ENCODE measurements at regions not wholly inside any gene's neighbourhood (a gene's known extent, or its start where the extent isn't known, plus 50 kb on each side); places are given as distances from the start of the nearest gene placed in this dataset.

DNA sequence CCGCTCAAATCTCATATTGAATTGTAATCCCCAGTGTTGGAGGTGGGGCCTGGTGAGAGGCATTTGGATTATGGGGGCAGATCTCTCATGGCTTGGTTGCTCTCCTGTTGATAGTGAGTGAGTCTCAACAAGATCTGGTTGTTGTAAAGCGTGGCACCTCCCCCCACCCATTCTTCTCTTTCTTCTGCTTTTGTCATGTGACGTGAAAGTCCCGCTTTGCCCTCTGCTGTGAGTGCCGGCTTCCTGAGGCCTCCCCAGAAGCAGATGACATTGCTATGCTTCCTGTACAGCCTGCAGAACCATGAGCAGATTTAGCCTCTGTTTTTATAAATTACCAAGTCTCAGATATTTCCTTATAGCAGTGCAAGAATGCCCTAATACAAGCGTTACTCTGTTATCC lies 673.8 kb downstream of the ADCYAP1 start:
- TF ChIP-seq CTCF (IDR thresholded peaks at IDR 0.05; ENCODE audit: insufficient read depth, low read depth, low read length, missing control alignments) = no peak
- no peak for DNase-seq (ENCODE audit: low read depth)
- no peak overlapping the region for H3K4me3 ChIP-seq (ENCODE audit: low read length)

GRCh38 chr18:1581581-1581980 lies 676.9 kb downstream of the ADCYAP1 start:
- H3K4me3 ChIP-seq (ENCODE audit: low read length) = no peak overlapping the region
- TF ChIP-seq CTCF (IDR thresholded peaks at IDR 0.05; ENCODE audit: insufficient read depth, low read depth, low read length, missing control alignments) = no peak
- no peak for DNase-seq (ENCODE audit: low read depth)

DNA sequence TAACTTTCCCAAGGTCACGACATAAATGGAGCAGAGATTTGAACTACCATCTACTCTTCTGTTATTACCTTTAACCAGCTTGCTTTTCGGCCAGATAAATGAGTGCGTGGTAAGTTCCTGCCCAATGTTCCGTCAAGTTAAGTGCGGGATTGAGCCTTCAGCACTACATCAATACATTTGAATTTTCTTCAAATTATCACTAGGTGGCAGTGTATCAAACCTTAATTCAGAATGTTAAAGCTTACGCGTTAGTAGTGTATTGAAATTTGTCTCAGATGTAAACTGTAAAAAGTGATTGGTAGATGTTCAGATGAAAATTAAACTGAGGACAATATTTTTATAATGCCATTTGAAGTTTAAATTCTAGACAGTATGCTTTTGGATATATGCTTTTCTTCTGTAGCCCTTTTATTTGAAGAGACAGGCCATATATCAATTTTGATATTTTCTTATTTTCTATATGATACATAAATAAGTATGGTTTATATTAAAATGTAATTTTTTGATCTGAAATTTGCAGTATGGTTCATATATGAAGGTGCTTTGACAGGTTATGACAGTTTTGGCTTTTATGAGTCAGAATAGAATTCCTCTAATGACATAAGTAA lies 681.3 kb downstream of the ADCYAP1 start:
- TF ChIP-seq CTCF (IDR thresholded peaks at IDR 0.05; ENCODE audit: insufficient read depth, low read depth, low read length, missing control alignments) = peak; percentile 38
- peak; percentile 49 for DNase-seq (ENCODE audit: low read depth)
- no peak overlapping the region for H3K4me3 ChIP-seq (ENCODE audit: low read length)

- no peak overlapping the region for H3K4me3 ChIP-seq (ENCODE audit: low read length)
- DNase-seq (ENCODE audit: low read depth) = peak; percentile 60
- TF ChIP-seq CTCF (IDR thresholded peaks at IDR 0.05; ENCODE audit: insufficient read depth, low read depth, low read length, missing control alignments) = no peak
Measured at GRCh38 chr18:1593091-1593490, 688.4 kb downstream of the ADCYAP1 start.

GRCh38 chr18:1595195-1595594 lies 690.5 kb downstream of the ADCYAP1 start:
- H3K4me3 ChIP-seq (ENCODE audit: low read length) = no peak overlapping the region
- TF ChIP-seq CTCF (IDR thresholded peaks at IDR 0.05; ENCODE audit: insufficient read depth, low read depth, low read length, missing control alignments) = no peak

DNA sequence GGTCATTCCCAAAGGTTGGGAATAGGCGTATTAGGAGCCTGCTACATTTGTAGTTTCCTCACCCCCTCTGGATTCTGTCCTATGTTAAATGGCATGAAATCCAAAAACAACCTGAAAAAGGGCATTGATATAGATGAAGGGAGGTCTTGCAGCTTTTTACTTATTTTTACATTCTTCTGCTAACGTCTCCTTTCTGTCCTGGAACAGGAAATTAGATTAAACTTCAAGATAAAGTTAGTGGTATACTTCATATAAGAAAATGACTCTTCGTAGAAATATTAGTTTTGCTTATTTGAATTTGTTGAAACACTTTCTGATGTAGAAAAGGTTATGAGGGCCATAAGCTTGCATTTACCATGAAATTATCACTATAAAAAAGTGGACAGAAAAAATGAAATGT lies 694.5 kb downstream of the ADCYAP1 start:
- no peak for TF ChIP-seq CTCF (IDR thresholded peaks at IDR 0.05; ENCODE audit: insufficient read depth, low read depth, low read length, missing control alignments)
- DNase-seq (ENCODE audit: low read depth) = no peak
- H3K4me3 ChIP-seq (ENCODE audit: low read length) = no peak overlapping the region

More at GRCh38 chr18:1595195-1595594, 690.5 kb downstream of the ADCYAP1 start:
- no peak for DNase-seq (ENCODE audit: low read depth)

GRCh38 chr18:1604751-1605150 lies 700.1 kb downstream of the ADCYAP1 start:
- TF ChIP-seq CTCF (IDR thresholded peaks at IDR 0.05; ENCODE audit: insufficient read depth, low read depth, low read length, missing control alignments) = no peak
- H3K4me3 ChIP-seq (ENCODE audit: low read length) = no peak overlapping the region
- no peak for DNase-seq (ENCODE audit: low read depth)
